ENCODE measurements at regions not wholly inside any gene's neighbourhood (a gene's known extent, or its start where the extent isn't known, plus 50 kb on each side); places are given as distances from the start of the nearest gene placed in this dataset.

DNA sequence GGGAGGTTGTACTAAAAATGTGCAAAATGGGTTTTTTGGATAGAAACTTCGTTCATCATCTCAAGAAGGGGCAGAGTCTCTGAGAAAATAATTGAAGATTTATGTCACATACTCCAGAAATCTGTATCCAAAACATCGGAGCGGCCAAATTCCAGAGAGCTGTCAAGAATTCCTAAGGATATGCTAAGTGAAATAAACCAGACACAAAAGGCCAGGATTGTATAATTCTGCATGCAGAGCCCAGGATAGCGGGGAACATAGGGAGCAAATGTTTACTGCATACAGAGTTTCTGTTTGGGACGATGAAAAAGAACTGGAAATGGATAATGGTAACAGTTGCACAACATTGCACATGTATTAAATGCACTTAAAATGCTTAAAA lies 224.2 kb upstream of the AUTS2 start:
- TF ChIP-seq, protein P1, sequence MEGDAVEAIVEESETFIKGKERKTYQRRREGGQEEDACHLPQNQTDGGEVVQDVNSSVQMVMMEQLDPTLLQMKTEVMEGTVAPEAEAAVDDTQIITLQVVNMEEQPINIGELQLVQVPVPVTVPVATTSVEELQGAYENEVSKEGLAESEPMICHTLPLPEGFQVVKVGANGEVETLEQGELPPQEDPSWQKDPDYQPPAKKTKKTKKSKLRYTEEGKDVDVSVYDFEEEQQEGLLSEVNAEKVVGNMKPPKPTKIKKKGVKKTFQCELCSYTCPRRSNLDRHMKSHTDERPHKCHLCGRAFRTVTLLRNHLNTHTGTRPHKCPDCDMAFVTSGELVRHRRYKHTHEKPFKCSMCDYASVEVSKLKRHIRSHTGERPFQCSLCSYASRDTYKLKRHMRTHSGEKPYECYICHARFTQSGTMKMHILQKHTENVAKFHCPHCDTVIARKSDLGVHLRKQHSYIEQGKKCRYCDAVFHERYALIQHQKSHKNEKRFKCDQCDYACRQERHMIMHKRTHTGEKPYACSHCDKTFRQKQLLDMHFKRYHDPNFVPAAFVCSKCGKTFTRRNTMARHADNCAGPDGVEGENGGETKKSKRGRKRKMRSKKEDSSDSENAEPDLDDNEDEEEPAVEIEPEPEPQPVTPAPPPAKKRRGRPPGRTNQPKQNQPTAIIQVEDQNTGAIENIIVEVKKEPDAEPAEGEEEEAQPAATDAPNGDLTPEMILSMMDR (IDR thresholded peaks at IDR 0.05): no peak
- TF ChIP-seq POLR2A (IDR thresholded peaks at IDR 0.05): no peak
